Smooth muscle cell (in vitro differentiated cells): ENCODE measurements at regions not wholly inside any gene's neighbourhood (a gene's known extent, or its start where the extent isn't known, plus 50 kb on each side); places are given as distances from the start of the nearest gene placed in this dataset.

Experiments used
- DNase-seq: peaks from one replicate; lab custom pipeline; 2025; ENCODE audit not compliant: unreplicated experiment; lab: John Stamatoyannopoulos, UW
- H2AFZ ChIP-seq: fragments of 200-600 bp; sonication (generic); 2 replicates; pipeline ENCODE4 v1.6.0; 2016; ENCODE audit warnings: antibody characterized with exemption, low read depth, mild to moderate bottlenecking
- H3F3A ChIP-seq: fragments of 200-600 bp; sonication (generic); 2 replicates; pipeline ENCODE4 v1.6.0; 2017; ENCODE audit warnings: antibody characterized with exemption, low read depth
- H3K27ac ChIP-seq: fragments of 200-600 bp; sonication (generic); 2 replicates; pipeline ENCODE4 v1.5.1; 2016; ENCODE audit warnings: low read depth, mild to moderate bottlenecking
- H3K27me3 ChIP-seq: fragments of 200-600 bp; sonication (generic); 2 replicates; pipeline ENCODE4 v1.6.1; 2016; ENCODE audit warnings: low read depth, mild to moderate bottlenecking
- H3K36me3 ChIP-seq: fragments of 200-600 bp; sonication (generic); 2 replicates; pipeline ENCODE4 v1.5.1; 2016; ENCODE audit warnings: low read depth
- H3K4me1 ChIP-seq: fragments of 200-600 bp; sonication (generic); 2 replicates; pipeline ENCODE4 v1.5.1; 2016; ENCODE audit warnings: low read depth
- H3K4me2 ChIP-seq: fragments of 200-600 bp; sonication (generic); 2 replicates; pipeline ENCODE4 v1.6.0; 2016; ENCODE audit warnings: mild to moderate bottlenecking
- H3K4me3 ChIP-seq: fragments of 200-600 bp; sonication (generic); 2 replicates; pipeline ENCODE4 v1.5.1; 2016; ENCODE audit warnings: mild to moderate bottlenecking
- H3K79me2 ChIP-seq: fragments of 200-600 bp; sonication (generic); 2 replicates; pipeline ENCODE4 v1.6.0; 2016; ENCODE audit warnings: low read depth, mild to moderate bottlenecking
- H3K9ac ChIP-seq: fragments of 200-600 bp; sonication (generic); 2 replicates; pipeline ENCODE4 v1.6.0; 2016; ENCODE audit warnings: low read depth
- H3K9me3 ChIP-seq: fragments of 200-600 bp; sonication (generic); replicated peaks from 2 replicates; pipeline ENCODE4 v1.5.1; 2016; ENCODE audit warnings: low read depth
- H4K20me1 ChIP-seq: fragments of 200-600 bp; sonication (generic); 2 replicates; pipeline ENCODE4 v1.6.0; 2016; ENCODE audit warnings: low read depth
- CTCF ChIP-seq: fragments of 200-600 bp; sonication (generic); IDR thresholded peaks from 2 replicates; pipeline ENCODE4 v1.5.1; 2017; ENCODE audit warnings: borderline replicate concordance, mild to moderate bottlenecking, antibody characterized with exemption; ENCODE audit not compliant: insufficient read depth, poor library complexity, severe bottlenecking
- WGBS: methylation state at CpG from one replicate; pipeline ENCODE4 v1.1.7; 2016; ENCODE audit warnings: low lambda C conversion rate; 5-methylcytosine and 5-hydroxymethylcytosine counted together

GRCh38 chr1:81220614-81221071 lies 580.1 kb upstream of the ADGRL2 start:
- WGBS: 94% methylated on average over 11 of the region's 11 CpGs
- no peaks in the 10 kb centered on the region for H3K79me2 ChIP-seq
- no peak for TF ChIP-seq CTCF

GRCh38 chr1:81217058-81217457 lies 583.7 kb upstream of the ADGRL2 start:
- 96% methylated on average over 1 of the region's 1 CpG for WGBS
- no peaks in the 10 kb centered on the region for H3K4me1 ChIP-seq

More at GRCh38 chr1:81220614-81221071, 580.1 kb upstream of the ADGRL2 start:
- no peak overlapping the region for H3K4me2 ChIP-seq
- no peak overlapping the region for H3K9ac ChIP-seq
- no peaks in the 10 kb centered on the region for H3K36me3 ChIP-seq
- no peak for DNase-seq
- peaks cover 2% of the 10 kb centered on the region for H3K4me1 ChIP-seq
- H3K27me3 ChIP-seq: no peaks in the 10 kb centered on the region
- H4K20me1 ChIP-seq: no peaks in the 10 kb centered on the region
- H2AFZ ChIP-seq: no peak overlapping the region
- no peak overlapping the region for H3K4me3 ChIP-seq
- no peak overlapping the region for H3K27ac ChIP-seq
- H3F3A ChIP-seq: no peaks in the 10 kb centered on the region
- H3K9me3 ChIP-seq: no peaks in the 10 kb centered on the region

GRCh38 chr1:81213279-81213678 lies 587.5 kb upstream of the ADGRL2 start:
- no peaks in the 10 kb centered on the region for H4K20me1 ChIP-seq
- WGBS: 49% methylated on average over 7 of the region's 7 CpGs
- no peaks in the 10 kb centered on the region for H3K27me3 ChIP-seq
- H3K4me3 ChIP-seq: no peak overlapping the region
- H3K9ac ChIP-seq: no peak overlapping the region
- H3K4me2 ChIP-seq: no peak overlapping the region
- H3F3A ChIP-seq: no peaks in the 10 kb centered on the region
- no peaks in the 10 kb centered on the region for H3K9me3 ChIP-seq
- H3K36me3 ChIP-seq: no peaks in the 10 kb centered on the region
- peaks cover 10% of the 10 kb centered on the region for H3K4me1 ChIP-seq
- TF ChIP-seq CTCF: no peak
- H3K27ac ChIP-seq: no peak overlapping the region
- H3K79me2 ChIP-seq: no peaks in the 10 kb centered on the region
- DNase-seq: no peak
- no peak overlapping the region for H2AFZ ChIP-seq

More at GRCh38 chr1:81217058-81217457, 583.7 kb upstream of the ADGRL2 start:
- TF ChIP-seq CTCF: no peak
- no peaks in the 10 kb centered on the region for H3K36me3 ChIP-seq
- no peaks in the 10 kb centered on the region for H3K9me3 ChIP-seq
- no peak overlapping the region for H2AFZ ChIP-seq
- H3K27ac ChIP-seq: no peak overlapping the region
- no peaks in the 10 kb centered on the region for H4K20me1 ChIP-seq
- no peaks in the 10 kb centered on the region for H3K27me3 ChIP-seq
- no peak overlapping the region for H3K9ac ChIP-seq
- H3K4me3 ChIP-seq: no peak overlapping the region
- H3F3A ChIP-seq: no peaks in the 10 kb centered on the region
- DNase-seq: no peak
- H3K4me2 ChIP-seq: no peak overlapping the region
- H3K79me2 ChIP-seq: no peaks in the 10 kb centered on the region

- no peak overlapping the region for H2AFZ ChIP-seq
- no peak for DNase-seq
- no peak overlapping the region for H3K4me2 ChIP-seq
- no peak overlapping the region for H3K4me3 ChIP-seq
- no peaks in the 10 kb centered on the region for H3K79me2 ChIP-seq
- TF ChIP-seq CTCF: no peak
- no peaks in the 10 kb centered on the region for H3K9me3 ChIP-seq
- no peaks in the 10 kb centered on the region for H3F3A ChIP-seq
- peaks cover 15% of the 10 kb centered on the region for H3K4me1 ChIP-seq
- H3K27me3 ChIP-seq: no peaks in the 10 kb centered on the region
- no peaks in the 10 kb centered on the region for H4K20me1 ChIP-seq
- H3K36me3 ChIP-seq: no peaks in the 10 kb centered on the region
- H3K27ac ChIP-seq: no peak overlapping the region
- no peak overlapping the region for H3K9ac ChIP-seq
- WGBS: 100% methylated on average over 1 of the region's 1 CpG
Measured at GRCh38 chr1:81209461-81209860, 591.3 kb upstream of the ADGRL2 start.
